GM18498 (cell line): ENCODE measurements at regions not wholly inside any gene's neighbourhood (a gene's known extent, or its start where the extent isn't known, plus 50 kb on each side); places are given as distances from the start of the nearest gene placed in this dataset.

Source experiments
- ATAC-seq: cut with Tn5 transposase; IDR thresholded peaks from one replicate; pipeline ENCODE4 v1.9.1; 2021; ENCODE audit warnings: mild to moderate bottlenecking, moderate library complexity; ENCODE audit not compliant: unreplicated experiment

GRCh38 chr4:35463251-35463952 is 780.9 kb downstream of the ARAP2 start:
- no peak for ATAC-seq

- no peak for ATAC-seq
Observed at GRCh38 chr4:35464964-35465528, 779.3 kb downstream of the ARAP2 start.

GRCh38 chr4:35491093-35491492 is 753.2 kb downstream of the ARAP2 start:
- no peak for ATAC-seq

- no peak for ATAC-seq
Observed at GRCh38 chr4:35493977-35494376, 750.3 kb downstream of the ARAP2 start.

- no peak for ATAC-seq
Observed at GRCh38 chr4:35494955-35495354, 749.4 kb downstream of the ARAP2 start.

- peak; percentile 83 for ATAC-seq
Observed at GRCh38 chr4:35500812-35501211, 743.5 kb downstream of the ARAP2 start.

GRCh38 chr4:35503435-35503834 is 740.9 kb downstream of the ARAP2 start:
- ATAC-seq, result no peak

GRCh38 chr4:35506161-35506560 is 738.2 kb downstream of the ARAP2 start:
- ATAC-seq, result no peak

- no peak for ATAC-seq
Observed at GRCh38 chr4:35511851-35512250, 732.5 kb downstream of the ARAP2 start.

- ATAC-seq, result no peak
Observed at GRCh38 chr4:35516102-35516501, 728.2 kb downstream of the ARAP2 start.

- no peak for ATAC-seq
Observed at GRCh38 chr4:35520059-35520458, 724.3 kb downstream of the ARAP2 start.

- no peak for ATAC-seq
Observed at GRCh38 chr4:35521682-35522081, 722.6 kb downstream of the ARAP2 start.

- ATAC-seq, result no peak
Observed at GRCh38 chr4:35525192-35525978, 718.9 kb downstream of the ARAP2 start.

- ATAC-seq, result no peak
Observed at GRCh38 chr4:35526456-35526855, 717.9 kb downstream of the ARAP2 start.

GRCh38 chr4:35534962-35535361 is 709.4 kb downstream of the ARAP2 start:
- ATAC-seq, result no peak

- ATAC-seq, result no peak
Observed at GRCh38 chr4:35538807-35539206, 705.5 kb downstream of the ARAP2 start.

- no peak for ATAC-seq
Observed at GRCh38 chr4:35539404-35540055, 704.8 kb downstream of the ARAP2 start.

GRCh38 chr4:35541146-35541887 is 703.0 kb downstream of the ARAP2 start:
- ATAC-seq, result no peak

GRCh38 chr4:35541888-35542213 is 702.5 kb downstream of the ARAP2 start:
- ATAC-seq, result no peak

GRCh38 chr4:35548921-35549320 is 695.4 kb downstream of the ARAP2 start:
- ATAC-seq, result no peak

- no peak for ATAC-seq
Observed at GRCh38 chr4:35556387-35556786, 687.9 kb downstream of the ARAP2 start.
